HG03280 (cell line): ENCODE measurements at regions not wholly inside any gene's neighbourhood (a gene's known extent, or its start where the extent isn't known, plus 50 kb on each side); places are given as distances from the start of the nearest gene placed in this dataset.

Experiments
- ATAC-seq: cut with Tn5 transposase; IDR thresholded peaks from one replicate; pipeline ENCODE4 v1.9.1; 2021; ENCODE audit warnings: mild to moderate bottlenecking, moderate library complexity; ENCODE audit not compliant: unreplicated experiment

DNA sequence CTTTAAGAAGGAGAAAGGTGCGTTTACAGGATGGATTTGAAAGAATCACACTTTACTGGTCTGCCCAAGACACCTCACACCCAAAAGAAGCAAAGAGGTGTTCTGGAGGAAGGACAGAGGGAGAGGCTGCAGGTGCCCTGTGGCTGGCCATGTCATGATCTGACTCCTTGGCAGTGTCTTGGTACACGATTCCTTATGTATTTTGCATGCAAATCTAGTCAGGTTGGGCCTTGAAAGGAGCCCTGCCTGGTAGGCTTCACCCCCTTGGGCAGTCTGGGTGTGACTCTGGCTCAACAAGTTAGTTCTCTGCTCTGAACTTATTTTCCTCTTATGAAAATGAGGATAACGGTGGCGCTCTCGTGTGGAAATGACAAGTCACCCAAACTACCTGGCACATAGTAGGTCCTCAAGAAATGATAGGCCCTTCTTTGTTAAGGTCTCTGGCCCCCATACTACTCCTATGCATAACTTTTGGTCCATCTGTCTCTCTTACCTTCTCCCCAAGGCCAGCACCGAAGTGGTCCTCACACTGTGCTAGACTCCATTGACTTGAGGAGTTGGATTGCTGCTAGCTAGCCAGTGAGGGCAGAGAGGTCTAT, 212.5 kb downstream of the SEMA6A start:
- no peak for ATAC-seq

- no peak for ATAC-seq
Measured at GRCh38 chr5:116361171-116361967, 213.3 kb downstream of the SEMA6A start.

DNA sequence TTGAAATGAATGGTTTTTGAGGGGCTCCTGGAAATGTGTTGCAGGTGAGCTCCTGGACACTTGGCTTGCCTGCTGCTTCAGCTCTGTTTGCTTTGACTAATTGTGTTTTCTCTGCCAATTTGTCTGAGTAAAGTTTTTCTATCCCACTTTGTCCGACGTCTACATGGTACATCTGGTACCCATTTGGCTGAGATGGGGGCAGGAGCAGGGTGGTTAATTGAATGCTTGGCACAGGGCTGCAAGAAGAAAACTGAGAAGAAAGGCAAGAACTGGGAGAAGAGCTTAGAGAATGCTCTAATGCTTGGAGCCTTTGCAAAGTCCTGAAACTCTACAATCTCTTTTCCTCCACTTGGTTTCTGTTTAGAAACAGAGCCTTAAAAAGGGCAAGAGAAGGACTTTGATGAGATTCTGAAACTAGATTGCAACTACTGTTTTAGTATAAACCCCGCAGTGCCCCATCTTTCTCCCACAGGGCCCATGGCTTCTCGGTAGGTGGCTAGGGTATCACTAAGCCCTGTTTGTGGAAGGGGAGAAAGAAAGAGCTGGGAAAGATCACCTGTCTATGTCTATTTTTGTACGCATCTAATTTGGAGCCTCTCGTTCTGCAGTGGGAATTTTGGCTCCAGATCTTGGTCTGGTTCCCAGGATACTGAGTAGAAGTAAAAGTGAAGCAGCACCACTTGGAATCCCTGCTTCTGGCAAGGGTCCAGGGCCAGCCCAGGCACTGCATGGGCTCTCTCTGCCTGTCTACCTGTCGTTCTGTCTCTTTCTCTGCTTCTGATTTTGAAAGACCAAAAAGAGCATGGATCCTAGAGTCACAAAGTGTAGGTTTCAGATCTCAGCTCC, 214.4 kb downstream of the SEMA6A start:
- no peak for ATAC-seq

GRCh38 chr5:116359592-116359991, 215.0 kb downstream of the SEMA6A start:
- no peak for ATAC-seq

- peak; percentile 99 for ATAC-seq
Measured at GRCh38 chr5:116358911-116359418, 215.7 kb downstream of the SEMA6A start.

DNA sequence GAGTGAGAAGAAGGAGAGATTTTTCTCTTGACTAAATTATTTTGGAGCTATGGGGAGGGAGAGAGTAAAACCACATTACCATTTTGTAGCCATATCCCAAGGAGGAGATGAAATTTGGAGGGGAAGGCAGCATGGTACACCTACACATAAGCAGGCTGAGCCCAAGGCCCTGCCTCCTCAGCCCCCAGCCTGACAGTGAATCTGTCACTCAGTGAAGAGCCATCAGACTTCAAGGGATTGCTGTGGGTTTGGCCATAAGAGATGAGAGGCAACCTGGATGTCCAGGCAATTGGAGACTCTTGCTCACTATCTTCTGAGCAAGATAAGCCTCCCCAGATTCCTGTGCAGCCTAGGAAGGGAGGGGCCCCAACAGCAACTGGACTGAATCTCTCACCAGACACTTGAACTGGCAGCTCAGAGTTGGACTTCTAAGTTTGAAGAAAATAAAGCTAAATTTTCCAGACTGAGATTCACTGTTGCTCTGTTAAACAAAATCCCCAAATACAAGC, 216.6 kb downstream of the SEMA6A start:
- no peak for ATAC-seq

- ATAC-seq: no peak
Measured at GRCh38 chr5:116355819-116356601, 218.6 kb downstream of the SEMA6A start.

- ATAC-seq: no peak
Measured at GRCh38 chr5:116354699-116355098, 219.9 kb downstream of the SEMA6A start.

DNA sequence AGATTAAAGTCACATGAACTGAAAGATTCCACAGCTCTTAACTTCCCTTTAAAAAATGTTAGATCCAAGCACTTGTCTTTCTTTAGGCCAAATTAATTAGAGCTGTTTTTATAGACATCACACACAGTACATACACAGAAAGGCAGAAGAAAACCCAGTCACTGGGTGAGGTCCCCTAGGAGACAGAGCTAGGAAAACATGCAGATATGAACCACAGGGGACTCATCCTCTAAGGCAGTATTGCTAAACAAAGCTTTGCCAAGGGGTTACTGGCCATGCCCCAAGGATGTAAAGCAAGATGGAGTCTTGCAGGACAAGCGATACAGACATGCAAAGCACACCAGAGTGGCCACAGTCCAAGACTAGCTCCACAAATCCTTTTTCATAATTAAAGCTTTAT, 227.0 kb downstream of the SEMA6A start:
- ATAC-seq: no peak

- ATAC-seq: no peak
Measured at GRCh38 chr5:116343961-116344360, 230.7 kb downstream of the SEMA6A start.
